HEK293 (cell line): ENCODE measurements at regions not wholly inside any gene's neighbourhood (a gene's known extent, or its start where the extent isn't known, plus 50 kb on each side); places are given as distances from the start of the nearest gene placed in this dataset.
A peak's percentile ranks its signal among the peaks of the same experiment; 100 is the strongest.

Experiments
- CTCF ChIA-PET: fragments of 350-600 bp; formaldehyde crosslinking; extraction: SDS; loops from one replicate; lab custom pipeline; 2021; ENCODE audit warnings: antibody characterized with exemption; lab: Yijun Ruan, JAX
- POLR2A ChIA-PET: fragments of 300-600 bp; formaldehyde crosslinking; extraction: SDS; loops from one replicate; lab custom pipeline; 2020; ENCODE audit warnings: antibody characterized with exemption, inconsistent platforms; lab: Yijun Ruan, JAX
- H3K27ac ChIP-seq: fragments of 200-500 bp; sonication (Bioruptor generic); 2 replicates; pipeline ENCODE4 v1.5.1; 2014; ENCODE audit warnings: low read depth, low read length, control low read depth, inconsistent platforms; ENCODE audit errors: extremely low read depth
- H3K36me3 ChIP-seq, 2 experiments: fragments of 200-500 bp in 1 of 2; sonication (Bioruptor generic) in 1 of 2; 1 replicate in 1 of 2; 2 replicates in 1 of 2; pipeline ENCODE4 v1.5.1; 2014 to 2017; ENCODE audit warnings: inconsistent platforms in 2 of 2, low read length in 2 of 2; ENCODE audit not compliant: control insufficient read depth in 2 of 2, insufficient read depth in 1 of 2
- H3K4me1 ChIP-seq: fragments of 200-500 bp; sonication (Bioruptor generic); 2 replicates; pipeline ENCODE4 v1.5.1; 2014; ENCODE audit warnings: mild to moderate bottlenecking, low read length, inconsistent platforms; ENCODE audit not compliant: control insufficient read depth, insufficient read depth
- H3K4me3 ChIP-seq: 2 replicates; pipeline ENCODE4 v1.5.1; 2011; ENCODE audit warnings: low read depth, mild to moderate bottlenecking, control low read depth, low read length, moderate library complexity
- H3K9me3 ChIP-seq: fragments of 200-500 bp; sonication (Bioruptor generic); 2 replicates; pipeline ENCODE4 v1.5.1; 2014; ENCODE audit warnings: low read depth, low read length, inconsistent platforms; ENCODE audit not compliant: control insufficient read depth, insufficient read depth
- INSM2 ChIP-seq: fragments of 450-650 bp; formaldehyde crosslinking; IDR thresholded peaks from 2 replicates; pipeline ENCODE4 v1.5.1; 2016; ENCODE audit warnings: missing biosample characterization, missing genetic modification characterization
- KLF9 ChIP-seq: fragments of 450-650 bp; formaldehyde crosslinking; IDR thresholded peaks from 2 replicates; pipeline ENCODE4 v1.5.1; 2016; ENCODE audit warnings: missing biosample characterization, missing genetic modification characterization, low read depth
- REPIN1 ChIP-seq: fragments of 450-650 bp; formaldehyde crosslinking; IDR thresholded peaks from 2 replicates; pipeline ENCODE4 v1.5.1; 2017; ENCODE audit warnings: missing biosample characterization, missing genetic modification characterization, low read depth
- YY1 ChIP-seq: fragments of 450-650 bp; formaldehyde crosslinking; IDR thresholded peaks from 2 replicates; pipeline ENCODE4 v1.5.1; 2018; ENCODE audit warnings: missing biosample characterization, missing genetic modification characterization
- ZBTB49 ChIP-seq: fragments of 450-650 bp; formaldehyde crosslinking; IDR thresholded peaks from 2 replicates; pipeline ENCODE4 v1.5.1; 2016; ENCODE audit warnings: missing biosample characterization, missing genetic modification characterization, low read depth
- ZFP37 ChIP-seq: fragments of 450-650 bp; formaldehyde crosslinking; IDR thresholded peaks from 2 replicates; pipeline ENCODE4 v1.5.1; 2016; ENCODE audit warnings: missing biosample characterization, missing genetic modification characterization
- ZNF174 ChIP-seq: fragments of 450-650 bp; formaldehyde crosslinking; IDR thresholded peaks from 2 replicates; pipeline ENCODE4 v1.5.0; 2017; ENCODE audit warnings: missing biosample characterization, mild to moderate bottlenecking, missing genetic modification characterization
- ZNF175 ChIP-seq: fragments of 450-650 bp; formaldehyde crosslinking; IDR thresholded peaks from 2 replicates; pipeline ENCODE4 v1.5.1; 2016; ENCODE audit warnings: missing biosample characterization, missing genetic modification characterization
- ZNF274 ChIP-seq, 2 experiments: fragments of 200-500 bp in 1 of 2; fragments of 450-650 bp in 1 of 2; sonication (Bioruptor generic) in 1 of 2; formaldehyde crosslinking in 1 of 2; IDR thresholded peaks; 2 replicates each; pipeline versions ENCODE4 v1.5.1 to v1.6.1; 2014 to 2016; ENCODE audit warnings: borderline replicate concordance in 1 of 2, inconsistent platforms in 1 of 2, low read length in 1 of 2, missing biosample characterization in 1 of 2, missing genetic modification characterization in 1 of 2
- ZNF335 ChIP-seq: fragments of 450-650 bp; formaldehyde crosslinking; conservative IDR thresholded peaks from 2 replicates; pipeline ENCODE4 v1.5.1; 2016; ENCODE audit warnings: missing biosample characterization, missing genetic modification characterization
- ZNF426 ChIP-seq: fragments of 450-650 bp; formaldehyde crosslinking; IDR thresholded peaks from 2 replicates; pipeline ENCODE4 v1.5.1; 2017; ENCODE audit warnings: missing biosample characterization, missing genetic modification characterization, mild to moderate bottlenecking, inconsistent platforms, moderate library complexity
- ZNF510 ChIP-seq: fragments of 450-650 bp; formaldehyde crosslinking; IDR thresholded peaks from 2 replicates; pipeline ENCODE4 v1.5.1; 2018; ENCODE audit warnings: mild to moderate bottlenecking, missing genetic modification characterization, missing biosample characterization; ENCODE audit not compliant: insufficient replicate concordance
- ZNF529 ChIP-seq: fragments of 450-650 bp; formaldehyde crosslinking; IDR thresholded peaks from 2 replicates; pipeline ENCODE4 v1.5.1; 2017; ENCODE audit warnings: missing genetic modification characterization, missing biosample characterization; ENCODE audit not compliant: insufficient replicate concordance
- ZNF629 ChIP-seq: fragments of 450-650 bp; formaldehyde crosslinking; IDR thresholded peaks from 2 replicates; pipeline ENCODE4 v1.5.1; 2017; ENCODE audit warnings: missing biosample characterization, missing genetic modification characterization
- ZNF76 ChIP-seq: fragments of 450-650 bp; formaldehyde crosslinking; IDR thresholded peaks from 2 replicates; pipeline ENCODE4; 2016; ENCODE audit warnings: low read depth, missing biosample characterization, missing genetic modification characterization, borderline replicate concordance
- TF ChIP-seq, protein P1 (sequence below): fragments of 450-650 bp; formaldehyde crosslinking; IDR thresholded peaks from 2 replicates; pipeline ENCODE4 v1.5.1; 2016; ENCODE audit warnings: missing biosample characterization, missing genetic modification characterization
- TF ChIP-seq, protein P2 (sequence below): fragments of 450-650 bp; formaldehyde crosslinking; IDR thresholded peaks from 2 replicates; pipeline ENCODE4 v1.5.1; 2016; ENCODE audit warnings: missing biosample characterization, missing genetic modification characterization
- TF ChIP-seq, protein P3 (sequence below): fragments of 450-650 bp; formaldehyde crosslinking; IDR thresholded peaks from 2 replicates; pipeline ENCODE4 v1.5.1; 2016; ENCODE audit warnings: missing biosample characterization, missing genetic modification characterization
- TF ChIP-seq, protein P4 (sequence below): fragments of 450-650 bp; formaldehyde crosslinking; IDR thresholded peaks from 2 replicates; pipeline ENCODE4; 2016; ENCODE audit warnings: missing biosample characterization, missing genetic modification characterization

GRCh38 chr10:61588770-61589211 is 73.9 kb upstream of the CABCOCO1 start (continued):
- TF ChIP-seq INSM2 (tag by site-specific recombination) (peak; percentile 73; the same call in 1 of the 2 replicates), ZFP37 (tag by site-specific recombination) (peak; percentile 42; the same call in 1 of the 2 replicates), ZNF335 (tag by site-specific recombination) (0 out of 2 replicates have a peak, but pooled peaks have one; percentile 7), ZNF426 (tag by site-specific recombination) (no peak), ZNF629 (tag by site-specific recombination) (peak; percentile 85)

GRCh38 chr10:61586829-61587228 is 75.9 kb upstream of the CABCOCO1 start:
- H3K27ac ChIP-seq = no peak overlapping the region
- CTCF ChIA-PET = interaction anchor here (0.7 to 1.3 kb wide), 2 partner anchors 20 to 678 kb away, joined by 3 read pairs; no protein-coding TSS in a partner anchor
- H3K4me3 ChIP-seq = no peak overlapping the region
- no peaks in the 10 kb centered on the region for H3K4me1 ChIP-seq
- H3K9me3 ChIP-seq = no peaks in the 10 kb centered on the region
- POLR2A ChIA-PET = no interaction called here
- no peaks in the 10 kb centered on the region for H3K36me3 ChIP-seq
- TF ChIP-seq ZNF510 (tag by site-specific recombination) (no peak), ZNF274 (IDR thresholded peaks at IDR 0.05; ENCODE audit: low read length) (no peak), ZNF274 (tag by site-specific recombination; IDR thresholded peaks at IDR 0.05; ENCODE audit: borderline replicate concordance) (no peak), REPIN1 (tag by site-specific recombination) (no peak), ZBTB49 (tag by site-specific recombination) (no peak), KLF9 (tag by site-specific recombination) (no peak), ZNF175 (tag by site-specific recombination) (no peak), YY1 (tag by site-specific recombination) (no peak), ZNF174 (tag by site-specific recombination) (no peak), ZNF76 (tag by site-specific recombination) (no peak), ZNF529 (tag by site-specific recombination) (no peak)
- TF ChIP-seq, protein P1, sequence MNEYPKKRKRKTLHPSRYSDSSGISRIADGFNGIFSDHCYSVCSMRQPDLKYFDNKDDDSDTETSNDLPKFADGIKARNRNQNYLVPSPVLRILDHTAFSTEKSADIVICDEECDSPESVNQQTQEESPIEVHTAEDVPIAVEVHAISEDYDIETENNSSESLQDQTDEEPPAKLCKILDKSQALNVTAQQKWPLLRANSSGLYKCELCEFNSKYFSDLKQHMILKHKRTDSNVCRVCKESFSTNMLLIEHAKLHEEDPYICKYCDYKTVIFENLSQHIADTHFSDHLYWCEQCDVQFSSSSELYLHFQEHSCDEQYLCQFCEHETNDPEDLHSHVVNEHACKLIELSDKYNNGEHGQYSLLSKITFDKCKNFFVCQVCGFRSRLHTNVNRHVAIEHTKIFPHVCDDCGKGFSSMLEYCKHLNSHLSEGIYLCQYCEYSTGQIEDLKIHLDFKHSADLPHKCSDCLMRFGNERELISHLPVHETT (tag by site-specific recombination) = no peak
- TF ChIP-seq, protein P2, sequence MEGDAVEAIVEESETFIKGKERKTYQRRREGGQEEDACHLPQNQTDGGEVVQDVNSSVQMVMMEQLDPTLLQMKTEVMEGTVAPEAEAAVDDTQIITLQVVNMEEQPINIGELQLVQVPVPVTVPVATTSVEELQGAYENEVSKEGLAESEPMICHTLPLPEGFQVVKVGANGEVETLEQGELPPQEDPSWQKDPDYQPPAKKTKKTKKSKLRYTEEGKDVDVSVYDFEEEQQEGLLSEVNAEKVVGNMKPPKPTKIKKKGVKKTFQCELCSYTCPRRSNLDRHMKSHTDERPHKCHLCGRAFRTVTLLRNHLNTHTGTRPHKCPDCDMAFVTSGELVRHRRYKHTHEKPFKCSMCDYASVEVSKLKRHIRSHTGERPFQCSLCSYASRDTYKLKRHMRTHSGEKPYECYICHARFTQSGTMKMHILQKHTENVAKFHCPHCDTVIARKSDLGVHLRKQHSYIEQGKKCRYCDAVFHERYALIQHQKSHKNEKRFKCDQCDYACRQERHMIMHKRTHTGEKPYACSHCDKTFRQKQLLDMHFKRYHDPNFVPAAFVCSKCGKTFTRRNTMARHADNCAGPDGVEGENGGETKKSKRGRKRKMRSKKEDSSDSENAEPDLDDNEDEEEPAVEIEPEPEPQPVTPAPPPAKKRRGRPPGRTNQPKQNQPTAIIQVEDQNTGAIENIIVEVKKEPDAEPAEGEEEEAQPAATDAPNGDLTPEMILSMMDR = no peak
- TF ChIP-seq, protein P3, sequence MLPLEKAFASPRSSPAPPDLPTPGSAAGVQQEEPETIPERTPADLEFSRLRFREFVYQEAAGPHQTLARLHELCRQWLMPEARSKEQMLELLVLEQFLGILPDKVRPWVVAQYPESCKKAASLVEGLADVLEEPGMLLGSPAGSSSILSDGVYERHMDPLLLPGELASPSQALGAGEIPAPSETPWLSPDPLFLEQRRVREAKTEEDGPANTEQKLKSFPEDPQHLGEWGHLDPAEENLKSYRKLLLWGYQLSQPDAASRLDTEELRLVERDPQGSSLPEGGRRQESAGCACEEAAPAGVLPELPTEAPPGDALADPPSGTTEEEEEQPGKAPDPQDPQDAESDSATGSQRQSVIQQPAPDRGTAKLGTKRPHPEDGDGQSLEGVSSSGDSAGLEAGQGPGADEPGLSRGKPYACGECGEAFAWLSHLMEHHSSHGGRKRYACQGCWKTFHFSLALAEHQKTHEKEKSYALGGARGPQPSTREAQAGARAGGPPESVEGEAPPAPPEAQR (tag by site-specific recombination) = no peak
- TF ChIP-seq, protein P4, sequence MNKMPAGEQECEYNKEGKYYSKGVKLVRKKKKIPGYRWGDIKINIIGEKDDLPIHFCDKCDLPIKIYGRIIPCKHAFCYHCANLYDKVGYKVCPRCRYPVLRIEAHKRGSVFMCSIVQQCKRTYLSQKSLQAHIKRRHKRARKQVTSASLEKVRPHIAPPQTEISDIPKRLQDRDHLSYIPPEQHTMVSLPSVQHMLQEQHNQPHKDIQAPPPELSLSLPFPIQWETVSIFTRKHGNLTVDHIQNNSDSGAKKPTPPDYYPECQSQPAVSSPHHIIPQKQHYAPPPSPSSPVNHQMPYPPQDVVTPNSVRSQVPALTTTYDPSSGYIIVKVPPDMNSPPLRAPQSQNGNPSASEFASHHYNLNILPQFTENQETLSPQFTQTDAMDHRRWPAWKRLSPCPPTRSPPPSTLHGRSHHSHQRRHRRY = no peak
- TF ChIP-seq, all 188 proteins: peak for 0
